Endothelial cell of umbilical vein (primary cell): ENCODE measurements at regions not wholly inside any gene's neighbourhood (a gene's known extent, or its start where the extent isn't known, plus 50 kb on each side); places are given as distances from the start of the nearest gene placed in this dataset.

ENCODE experiments used
- BruUV-seq: library from RNA; stranded (reverse); fragments of 400-500 nt; replicated peaks from 2 replicates; lab custom pipeline; 2021; lab: Mats Ljungman, UMichigan
- CTCF ChIA-PET: fragments of 300-600, 350-600 bp; sonication (Branson Sonifier 250); formaldehyde crosslinking; loops from one replicate; lab custom pipeline; 2021; ENCODE audit warnings: antibody characterized with exemption, inconsistent platforms; lab: Charles Lee
- POLR2A ChIA-PET: fragments of 300-600, 350-600 bp; sonication (Branson Sonifier 250); formaldehyde crosslinking; loops from one replicate; lab custom pipeline; 2021; ENCODE audit warnings: antibody characterized with exemption, inconsistent platforms; lab: Charles Lee
- DNase-seq: peaks from one replicate; pipeline ENCODE4 v3.0.0-alpha.2; 2011; ENCODE audit warnings: low read depth, low spot score
- FAIRE-seq: peaks from 2 replicates; lab custom pipeline; 2011; peaks lifted over from hg19 to GRCh38; lab: Jason Lieb, UNC
- H2AFZ ChIP-seq: 2 replicates; pipeline ENCODE4 v1.6.0; 2012; ENCODE audit warnings: low read depth, low read length, control low read depth, inconsistent platforms
- H3K27ac ChIP-seq: 2 replicates; pipeline ENCODE4 v1.5.1; 2011; ENCODE audit warnings: low read depth, mild to moderate bottlenecking, control low read depth, low read length, moderate library complexity; ENCODE audit not compliant: insufficient read depth
- H3K27me3 ChIP-seq, 2 experiments: 2 replicates each; pipeline versions ENCODE4 v1.6.0 to v1.6.1; 2011; ENCODE audit warnings: low read length in 2 of 2, mixed read lengths in 1 of 2; ENCODE audit not compliant: control insufficient read depth in 2 of 2, insufficient read depth in 2 of 2
- H3K36me3 ChIP-seq, 2 experiments: 2 replicates in 1 of 2; 3 replicates in 1 of 2; pipeline ENCODE4 v1.5.1; 2011; ENCODE audit warnings: low read length in 2 of 2, mild to moderate bottlenecking in 1 of 2, moderate library complexity in 1 of 2; ENCODE audit not compliant: control insufficient read depth in 2 of 2, insufficient read depth in 2 of 2; ENCODE audit errors: extremely low read depth in 1 of 2
- H3K4me1 ChIP-seq: 3 replicates; pipeline ENCODE4 v1.5.1; 2011; ENCODE audit warnings: mild to moderate bottlenecking, low read length; ENCODE audit not compliant: control insufficient read depth, insufficient read depth; ENCODE audit errors: extremely low read depth
- H3K4me2 ChIP-seq: 2 replicates; pipeline ENCODE4 v1.6.1; 2011; ENCODE audit warnings: low read length, control low read depth, mixed read lengths; ENCODE audit not compliant: insufficient read depth
- H3K4me3 ChIP-seq, 3 experiments: fragments of 200-600 bp in 1 of 3; sonication (generic), shearing (Covaris generic) in 1 of 3; replicated peaks in 1 of 3; 2 replicates each; pipeline ENCODE4 v1.5.1; 2011 to 2016; ENCODE audit warnings: control low read depth in 3 of 3, low read length in 3 of 3, mild to moderate bottlenecking in 2 of 3, inconsistent platforms in 1 of 3, low read depth in 1 of 3, moderate library complexity in 1 of 3; ENCODE audit not compliant: insufficient read depth in 1 of 3
- H3K79me2 ChIP-seq: 2 replicates; pipeline ENCODE4 v1.6.0; 2012; ENCODE audit warnings: low read length, inconsistent platforms; ENCODE audit not compliant: control insufficient read depth, insufficient read depth
- H3K9ac ChIP-seq: replicated peaks from 2 replicates; pipeline ENCODE3; 2011; ENCODE audit warnings: low read length, control low read depth; ENCODE audit not compliant: insufficient read depth; ENCODE audit errors: extremely low read depth
- H3K9me1 ChIP-seq: replicated peaks from 3 replicates; pipeline ENCODE4 v1.6.0; 2011; ENCODE audit warnings: mild to moderate bottlenecking, low read length; ENCODE audit not compliant: control insufficient read depth, insufficient read depth; ENCODE audit errors: extremely low read depth
- H3K9me3 ChIP-seq: replicated peaks from 2 replicates; pipeline ENCODE4 v1.5.1; 2012; ENCODE audit warnings: low read length, inconsistent platforms; ENCODE audit not compliant: control insufficient read depth, insufficient read depth
- H4K20me1 ChIP-seq: replicated peaks from 2 replicates; pipeline ENCODE3; 2011; ENCODE audit warnings: mild to moderate bottlenecking, low read length; ENCODE audit not compliant: control insufficient read depth, insufficient read depth; ENCODE audit errors: extremely low read depth
- CTCF ChIP-seq, 2 donors: IDR thresholded peaks; 1 replicate in 1 of 2; 2 replicates in 1 of 2; pipeline ENCODE4 v1.5.1; 2011; ENCODE audit warnings: low read length in 2 of 2, mild to moderate bottlenecking in 2 of 2, moderate library complexity in 2 of 2, control low read depth in 1 of 2, inconsistent platforms in 1 of 2, low read depth in 1 of 2; ENCODE audit not compliant: insufficient read depth in 1 of 2; ENCODE audit errors: extremely low read depth in 1 of 2
- EZH2 ChIP-seq: IDR thresholded peaks from 2 replicates; pipeline ENCODE4 v1.6.1; 2012; ENCODE audit warnings: borderline replicate concordance, low read depth, mild to moderate bottlenecking, moderate library complexity, low read length, inconsistent platforms; ENCODE audit not compliant: severe bottlenecking
- FOS ChIP-seq: IDR thresholded peaks from 2 replicates; pipeline ENCODE4 v1.6.1; 2011; ENCODE audit warnings: mild to moderate bottlenecking, low read length, moderate library complexity, borderline replicate concordance; ENCODE audit not compliant: insufficient read depth
- GATA2 ChIP-seq: IDR thresholded peaks from 2 replicates; pipeline ENCODE4 v1.7.0; 2011; ENCODE audit warnings: low read depth, mild to moderate bottlenecking, moderate library complexity, mixed read lengths, low read length; ENCODE audit not compliant: insufficient read length, insufficient read depth
- JUN ChIP-seq: IDR thresholded peaks from 2 replicates; pipeline ENCODE4 v1.6.1; 2011; ENCODE audit warnings: borderline replicate concordance, low read depth; ENCODE audit not compliant: insufficient read length, insufficient read depth
- MYC ChIP-seq: IDR thresholded peaks from one replicate; pipeline ENCODE4 v1.6.1; 2011; ENCODE audit warnings: mild to moderate bottlenecking, low read depth, low read length
- POLR2A ChIP-seq: IDR thresholded peaks from 2 replicates; pipeline ENCODE4 v1.6.1; 2012; ENCODE audit warnings: low read depth, mild to moderate bottlenecking, control low read depth, low read length
- POLR2AphosphoS5 ChIP-seq: IDR thresholded peaks from 2 replicates; pipeline ENCODE4 v1.6.1; 2012; ENCODE audit warnings: low read depth, mild to moderate bottlenecking, control low read depth, low read length, moderate library complexity; ENCODE audit not compliant: insufficient read depth
- dilution Hi-C: fragments of 300-500 bp; cut with MboI; formaldehyde crosslinking; loops from one replicate; pipeline ENCODE4 v1.15.0; 2019; ENCODE audit warnings: low sequenced_read_pairs; ENCODE audit not compliant: extremely low pct_ligation_motif_present
- intact Hi-C: fragments of 100-400 bp; cut with micrococcal nuclease; formaldehyde crosslinking; loops from one replicate; pipeline ENCODE4 v1.10.0; 2022
- TF ChIP-seq, protein P1 (sequence below): IDR thresholded peaks from 2 replicates; pipeline ENCODE4 v1.6.1; 2011; ENCODE audit not compliant: insufficient read depth, insufficient read length

GRCh38 chr2:209162129-209162528, 261.7 kb upstream of the MAP2 start:
- Histone ChIP-seq H3K9me1 (no peaks in the 10 kb centered on the region), H3K4me2 (no peak overlapping the region), H2AFZ (no peak overlapping the region), H3K9me3 (no peaks in the 10 kb centered on the region), H3K36me3 (no peaks in the 10 kb centered on the region), H3K4me3 (no peak overlapping the region), H3K4me1 (no peaks in the 10 kb centered on the region), H4K20me1 (no peaks in the 10 kb centered on the region), H3K27me3 (no peaks in the 10 kb centered on the region), H3K9ac (no peak overlapping the region), H3K27ac (no peak overlapping the region), H3K79me2 (no peaks in the 10 kb centered on the region)
- dilution Hi-C loops: no loop called here
- BruUV-seq: no TSS peak
- intact Hi-C loops: no loop called here
- FAIRE-seq: no peak
- DNase-seq: no peak
- CTCF ChIA-PET: no interaction called here
- POLR2A ChIA-PET: no interaction called here
- no peak for TF ChIP-seq CTCF (IDR thresholded peaks at IDR 0.05; ENCODE audit: extremely low read depth in 1 of 2, insufficient read depth in 1 of 2, low read depth in 1 of 2, low read length in 2 of 2)
- TF ChIP-seq EZH2: no peak
- no peak for TF ChIP-seq POLR2AphosphoS5

- TF ChIP-seq GATA2 (no peak), EZH2 (no peak), FOS (no peak), MYC (no peak), CTCF (IDR thresholded peaks at IDR 0.05; ENCODE audit: extremely low read depth in 1 of 2, insufficient read depth in 1 of 2, low read depth in 1 of 2, low read length in 2 of 2) (no peak), POLR2A (no peak), POLR2AphosphoS5 (no peak), JUN (no peak)
- TF ChIP-seq, protein P1, sequence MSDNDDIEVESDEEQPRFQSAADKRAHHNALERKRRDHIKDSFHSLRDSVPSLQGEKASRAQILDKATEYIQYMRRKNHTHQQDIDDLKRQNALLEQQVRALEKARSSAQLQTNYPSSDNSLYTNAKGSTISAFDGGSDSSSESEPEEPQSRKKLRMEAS: no peak
- no peaks in the 10 kb centered on the region for H4K20me1 ChIP-seq
- H3K9me3 ChIP-seq: peaks cover 2% of the 10 kb centered on the region
- peak; percentile 49 for FAIRE-seq
- intact Hi-C loops (no loop called here), dilution Hi-C loops (no loop called here)
- no peaks in the 10 kb centered on the region for H3K9me1 ChIP-seq
- ChIA-PET CTCF (no interaction called here), POLR2A (no interaction called here)
- no peaks in the 10 kb centered on the region for H3K27me3 ChIP-seq
- H3K27ac ChIP-seq: no peak overlapping the region
- H3K79me2 ChIP-seq: no peaks in the 10 kb centered on the region
- BruUV-seq: no TSS peak
- DNase-seq: no peak
- H3K4me3 ChIP-seq: no peak overlapping the region
- no peak overlapping the region for H3K9ac ChIP-seq
- no peaks in the 10 kb centered on the region for H3K36me3 ChIP-seq
- H2AFZ ChIP-seq: no peak overlapping the region
- H3K4me1 ChIP-seq: no peaks in the 10 kb centered on the region
- H3K4me2 ChIP-seq: no peak overlapping the region
Observed at GRCh38 chr2:209181984-209182383, 241.9 kb upstream of the MAP2 start.
